IMR-90 (cell line): ENCODE measurements at regions not wholly inside any gene's neighbourhood (a gene's known extent, or its start where the extent isn't known, plus 50 kb on each side); places are given as distances from the start of the nearest gene placed in this dataset.

Source experiments
- ATAC-seq: fragments of 200-7000 bp; cut with Tn5 transposase; 2 replicates; pipeline ENCODE4 v1.9.1; 2020; ENCODE audit warnings: low read depth, mild to moderate bottlenecking, moderate library complexity
- BruUV-seq: library from RNA; stranded (reverse); fragments of 400-500 nt; replicated peaks from 2 replicates; lab custom pipeline; 2021; lab: Mats Ljungman, UMichigan
- CTCF ChIA-PET: fragments of 300-600 bp; formaldehyde crosslinking; extraction: SDS; loops from one replicate; lab custom pipeline; 2021; ENCODE audit warnings: antibody characterized with exemption; lab: Yijun Ruan, JAX
- POLR2A ChIA-PET: fragments of 300-600 bp; sonication (Branson Sonifier 250); formaldehyde crosslinking; loops from one replicate; lab custom pipeline; 2022; ENCODE audit warnings: antibody characterized with exemption; ENCODE audit not compliant: unreplicated experiment; lab: Charles Lee
- DNase-seq: peaks from one replicate; pipeline ENCODE4 v3.0.0; 2013
- H2AFZ ChIP-seq: replicated peaks from 2 replicates; pipeline ENCODE3; 2013; ENCODE audit warnings: low read length, mild to moderate bottlenecking; ENCODE audit not compliant: poor library complexity
- H2AK5ac ChIP-seq: 2 replicates; pipeline ENCODE4 v1.6.1; 2013; ENCODE audit warnings: low read depth, low read length, inconsistent platforms
- H2AK9ac ChIP-seq: replicated peaks from 2 replicates; pipeline ENCODE3; 2013; ENCODE audit warnings: mild to moderate bottlenecking, low read depth, low read length, moderate library complexity; ENCODE audit not compliant: poor library complexity
- H2BK120ac ChIP-seq: 2 replicates; pipeline ENCODE4 v1.6.1; 2013; ENCODE audit warnings: low read depth, low read length, inconsistent platforms
- H2BK15ac ChIP-seq: 3 replicates; pipeline ENCODE4 v1.6.1; 2013; ENCODE audit warnings: low read depth, low read length, inconsistent platforms
- H2BK20ac ChIP-seq: 2 replicates; pipeline ENCODE4 v1.6.1; 2013; ENCODE audit warnings: low read depth, mild to moderate bottlenecking, inconsistent platforms, low read length, moderate library complexity
- H2BK5ac ChIP-seq: 2 replicates; pipeline ENCODE4 v1.6.1; 2013; ENCODE audit warnings: mild to moderate bottlenecking, low read depth, low read length, inconsistent platforms; ENCODE audit not compliant: poor library complexity, severe bottlenecking
- H3K14ac ChIP-seq: replicated peaks from 2 replicates; pipeline ENCODE4 v1.6.1; 2013; ENCODE audit warnings: low read depth, low read length, inconsistent platforms
- H3K18ac ChIP-seq: 2 replicates; pipeline ENCODE4 v1.6.1; 2013; ENCODE audit warnings: low read depth, low read length, control low read depth
- H3K23ac ChIP-seq: 2 replicates; pipeline ENCODE4 v1.6.1; 2013; ENCODE audit warnings: low read depth, low read length, inconsistent platforms
- H3K27ac ChIP-seq: 2 replicates; pipeline ENCODE4 v1.5.1; 2013; ENCODE audit warnings: mild to moderate bottlenecking, control low read depth, low read length; ENCODE audit not compliant: insufficient read depth
- H3K27me3 ChIP-seq: 2 replicates; pipeline ENCODE4 v1.6.1; 2013; ENCODE audit warnings: low read length; ENCODE audit not compliant: control insufficient read depth, insufficient read depth
- H3K36me3 ChIP-seq: 2 replicates; pipeline ENCODE4 v1.6.1; 2013; ENCODE audit warnings: low read length, mixed read lengths; ENCODE audit not compliant: control insufficient read depth, insufficient read depth
- H3K4ac ChIP-seq: 2 replicates; pipeline ENCODE4 v1.6.1; 2013; ENCODE audit warnings: low read depth, low read length, inconsistent platforms
- H3K4me1 ChIP-seq: 2 replicates; pipeline ENCODE4 v1.6.1; 2013; ENCODE audit warnings: low read length, mixed read lengths; ENCODE audit not compliant: control insufficient read depth, insufficient read depth
- H3K4me2 ChIP-seq: 2 replicates; pipeline ENCODE4 v1.6.1; 2013; ENCODE audit warnings: low read depth, mild to moderate bottlenecking, control low read depth, low read length, moderate library complexity
- H3K4me3 ChIP-seq: 2 replicates; pipeline ENCODE4 v1.5.1; 2013; ENCODE audit warnings: low read depth, mild to moderate bottlenecking, control low read depth, low read length, moderate library complexity; ENCODE audit not compliant: insufficient read depth
- H3K56ac ChIP-seq: 2 replicates; pipeline ENCODE4 v1.6.1; 2013; ENCODE audit warnings: low read length, inconsistent platforms; ENCODE audit not compliant: insufficient read depth; ENCODE audit errors: extremely low read depth
- H3K79me1 ChIP-seq, 2 experiments: 2 replicates each; pipeline ENCODE4 v1.6.1; 2013; ENCODE audit warnings: low read length in 2 of 2, inconsistent platforms in 1 of 2, low read depth in 1 of 2
- H3K9ac ChIP-seq: 2 replicates; pipeline ENCODE4 v1.6.1; 2013; ENCODE audit warnings: low read depth, low read length, control low read depth
- H3K9me1 ChIP-seq: 2 replicates; pipeline ENCODE4 v1.6.1; 2013; ENCODE audit warnings: low read length, inconsistent platforms; ENCODE audit not compliant: insufficient read depth
- H3K9me3 ChIP-seq: 2 replicates; pipeline ENCODE4 v1.6.1; 2013; ENCODE audit warnings: low read length; ENCODE audit not compliant: control insufficient read depth, insufficient read depth
- H4K20me1 ChIP-seq: 2 replicates; pipeline ENCODE4 v1.6.1; 2013; ENCODE audit warnings: low read length, inconsistent platforms; ENCODE audit not compliant: insufficient read depth
- H4K5ac ChIP-seq: 2 replicates; pipeline ENCODE4 v1.6.1; 2013; ENCODE audit warnings: mild to moderate bottlenecking, low read depth, low read length, control low read depth
- H4K8ac ChIP-seq, 2 experiments: 2 replicates each; pipeline ENCODE4 v1.6.1; 2013; ENCODE audit warnings: low read depth in 2 of 2, low read length in 2 of 2, control low read depth in 1 of 2, inconsistent platforms in 1 of 2
- H4K91ac ChIP-seq: 2 replicates; pipeline ENCODE4 v1.6.1; 2013; ENCODE audit warnings: low read depth, low read length, inconsistent platforms; ENCODE audit not compliant: insufficient read depth
- BHLHE40 ChIP-seq: fragments of 150-350 bp; IDR thresholded peaks from 2 replicates; pipeline ENCODE4 v1.6.1; 2016; ENCODE audit warnings: mild to moderate bottlenecking, low read depth, low read length
- CEBPB ChIP-seq: IDR thresholded peaks from 2 replicates; pipeline ENCODE4 v1.6.1; 2012; ENCODE audit warnings: low read depth, low read length, improper control_type of control experiment
- CHD1 ChIP-seq: IDR thresholded peaks from 2 replicates; pipeline ENCODE4 v1.6.1; 2012; ENCODE audit warnings: low read depth, low read length, improper control_type of control experiment
- CTCF ChIP-seq: conservative IDR thresholded peaks from 2 replicates; pipeline ENCODE4 v1.5.1; 2012; ENCODE audit warnings: mild to moderate bottlenecking, low read depth, low read length, improper control_type of control experiment
- MAFK ChIP-seq: IDR thresholded peaks from 2 replicates; pipeline ENCODE4 v1.6.1; 2012; ENCODE audit warnings: low read depth, low read length, improper control_type of control experiment
- MAZ ChIP-seq: IDR thresholded peaks from 2 replicates; pipeline ENCODE4 v1.6.1; 2012; ENCODE audit warnings: low read depth, mild to moderate bottlenecking, low read length, improper control_type of control experiment, moderate library complexity, borderline replicate concordance
- MXI1 ChIP-seq: IDR thresholded peaks from 2 replicates; pipeline ENCODE4 v1.6.1; 2012; ENCODE audit warnings: low read depth, mild to moderate bottlenecking, low read length, moderate library complexity, borderline replicate concordance
- POLR2A ChIP-seq: IDR thresholded peaks from 2 replicates; pipeline ENCODE4 v1.6.1; 2012; ENCODE audit warnings: mild to moderate bottlenecking, low read depth, low read length
- RAD21 ChIP-seq: IDR thresholded peaks from 2 replicates; pipeline ENCODE4 v1.6.1; 2012; ENCODE audit warnings: low read length, improper control_type of control experiment
- RFX5 ChIP-seq: IDR thresholded peaks from 2 replicates; pipeline ENCODE4 v1.8.0; 2012; ENCODE audit warnings: low read depth, mild to moderate bottlenecking, low read length, moderate library complexity
- USF2 ChIP-seq: fragments of 150-350 bp; IDR thresholded peaks from 2 replicates; pipeline ENCODE4 v1.6.1; 2017; ENCODE audit warnings: mild to moderate bottlenecking, antibody characterized with exemption, low read length, low read depth
- whole genome bisulfite sequencing, 2 experiments: methylation state at CpG; one replicate each; pipeline versions ENCODE4 v1.1.5 to v1.1.7; 2013; ENCODE audit warnings: missing lambda C conversion rate in 2 of 2; ENCODE audit not compliant: insufficient read length in 1 of 2; ENCODE audit errors: extremely low coverage in 2 of 2; 5-methylcytosine and 5-hydroxymethylcytosine counted together
- dilution Hi-C: fragments of 300-500 bp; cut with HindIII; formaldehyde crosslinking; loops from one replicate; pipeline ENCODE4 v1.14.3; 2018; ENCODE audit warnings: low sequenced_read_pairs; ENCODE audit not compliant: unreplicated experiment
- in situ Hi-C: fragments of 300-500 bp; cut with MboI; formaldehyde crosslinking; loops from 3 replicates; pipeline ENCODE4 v1.14.3; 2019; ENCODE audit warnings: low sequenced_read_pairs, inconsistent platforms, mixed read lengths
- intact Hi-C: fragments of 100-400 bp; cut with micrococcal nuclease; formaldehyde crosslinking; loops from 2 replicates; pipeline ENCODE4 v1.10.0; 2022
- TF ChIP-seq, protein P1 (sequence below): fragments of 150-350 bp; IDR thresholded peaks from 2 replicates; pipeline ENCODE4 v1.6.1; 2016; ENCODE audit warnings: low read depth, mild to moderate bottlenecking, low read length, moderate library complexity, borderline replicate concordance

DNA sequence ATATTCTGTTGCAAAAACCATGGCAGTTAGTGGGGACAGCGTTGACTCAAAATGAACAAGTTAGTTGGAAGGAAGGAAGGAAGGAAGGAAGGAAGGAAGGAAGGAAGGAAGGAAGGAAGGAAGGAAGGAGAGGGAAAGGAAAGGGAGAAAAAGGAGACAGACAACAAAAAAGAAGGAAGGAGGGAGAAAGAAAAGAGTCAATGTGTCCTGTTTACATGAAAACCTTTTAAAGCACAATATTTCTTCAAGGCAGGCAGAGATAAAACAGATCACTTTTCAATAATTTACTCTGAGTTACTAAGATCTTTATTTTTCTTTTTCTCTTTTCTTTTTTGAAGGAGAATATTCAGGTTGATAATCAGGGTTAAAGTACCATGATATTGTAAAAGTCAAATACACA is 99.4 kb downstream of the CCER1 start:
- H4K20me1 ChIP-seq, result no peaks in the 10 kb centered on the region
- intact Hi-C loops (loop anchor here (2.0 to 5.0 kb wide), 2 partner anchors 512 to 1313 kb away; no protein-coding TSS in a partner anchor), in situ Hi-C loops (no loop called here), dilution Hi-C loops (no loop called here)
- H3K9ac ChIP-seq, result no peak overlapping the region
- no peak overlapping the region for H2AK9ac ChIP-seq
- WGBS, 2 experiments, result no CpG with 5 or more reads among the region's 1 CpG
- DNase-seq, result no peak
- H3K56ac ChIP-seq, result no peak overlapping the region
- no peak overlapping the region for H3K23ac ChIP-seq
- H3K4me2 ChIP-seq, result no peak overlapping the region
- no peak overlapping the region for H2AFZ ChIP-seq
- H3K27me3 ChIP-seq, result no peaks in the 10 kb centered on the region
- POLR2A ChIA-PET, result no interaction called here
- H2BK15ac ChIP-seq, result no peak overlapping the region
- H3K79me1 ChIP-seq, result no peaks in the 10 kb centered on the region
- H3K36me3 ChIP-seq, result no peaks in the 10 kb centered on the region
- H3K9me3 ChIP-seq, result no peaks in the 10 kb centered on the region
- H2AK5ac ChIP-seq, result no peak overlapping the region
- H2BK120ac ChIP-seq, result no peak overlapping the region
- no peak overlapping the region for H2BK20ac ChIP-seq
- H4K5ac ChIP-seq, result no peak overlapping the region
- no peaks in the 10 kb centered on the region for H3K9me1 ChIP-seq
- H3K27ac ChIP-seq, result no peak overlapping the region
- no peak for TF ChIP-seq MXI1
- no peak for TF ChIP-seq USF2
- no peak for TF ChIP-seq MAFK
- no peak for TF ChIP-seq MAZ
- no peak for TF ChIP-seq POLR2A
- TF ChIP-seq, protein P1, sequence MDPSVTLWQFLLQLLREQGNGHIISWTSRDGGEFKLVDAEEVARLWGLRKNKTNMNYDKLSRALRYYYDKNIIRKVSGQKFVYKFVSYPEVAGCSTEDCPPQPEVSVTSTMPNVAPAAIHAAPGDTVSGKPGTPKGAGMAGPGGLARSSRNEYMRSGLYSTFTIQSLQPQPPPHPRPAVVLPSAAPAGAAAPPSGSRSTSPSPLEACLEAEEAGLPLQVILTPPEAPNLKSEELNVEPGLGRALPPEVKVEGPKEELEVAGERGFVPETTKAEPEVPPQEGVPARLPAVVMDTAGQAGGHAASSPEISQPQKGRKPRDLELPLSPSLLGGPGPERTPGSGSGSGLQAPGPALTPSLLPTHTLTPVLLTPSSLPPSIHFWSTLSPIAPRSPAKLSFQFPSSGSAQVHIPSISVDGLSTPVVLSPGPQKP, result no peak
- TF ChIP-seq RAD21, result no peak
- TF ChIP-seq CEBPB, result no peak
- no peak for TF ChIP-seq BHLHE40
- TF ChIP-seq CTCF, result no peak
- no peak for TF ChIP-seq CHD1
- no peak for TF ChIP-seq RFX5
- BruUV-seq, result no TSS peak
- no peak overlapping the region for H4K91ac ChIP-seq
- no peak overlapping the region for H3K18ac ChIP-seq
- H3K4me1 ChIP-seq, result no peaks in the 10 kb centered on the region
- no peak overlapping the region for H3K4me3 ChIP-seq
- H4K8ac ChIP-seq, result no peak overlapping the region
- no peak overlapping the region for H2BK5ac ChIP-seq
- H3K4ac ChIP-seq, result no peak overlapping the region
- H3K14ac ChIP-seq, result no peak overlapping the region
- ATAC-seq, result no peak
- CTCF ChIA-PET, result no interaction called here
